HFFc6 (cell line): ENCODE measurements at regions not wholly inside any gene's neighbourhood (a gene's known extent, or its start where the extent isn't known, plus 50 kb on each side); places are given as distances from the start of the nearest gene placed in this dataset.
A peak's percentile ranks its signal among the peaks of the same experiment; 100 is the strongest.

Source experiments
- DNase-seq: peaks from one replicate; pipeline ENCODE4 v3.0.0-alpha.2; 2018
- H3K27ac Mint-ChIP-seq: 2 replicates; pipeline ENCODE4 v1.8.0; 2020; ENCODE audit warnings: mild to moderate bottlenecking, mixed read lengths
- H3K27me3 Mint-ChIP-seq: 2 replicates; pipeline ENCODE4 v1.8.0; 2021; ENCODE audit warnings: mild to moderate bottlenecking, moderate library complexity, mixed read lengths; ENCODE audit not compliant: insufficient read depth
- H3K36me3 Mint-ChIP-seq: 2 replicates; pipeline ENCODE4 v1.8.0; 2021; ENCODE audit warnings: low read depth, mixed read lengths
- H3K4me1 Mint-ChIP-seq: 2 replicates; pipeline ENCODE4 v1.8.0; 2020; ENCODE audit warnings: low read depth, mixed read lengths
- H3K4me3 Mint-ChIP-seq: 2 replicates; pipeline ENCODE4 v1.8.0; 2020; ENCODE audit warnings: mild to moderate bottlenecking, moderate library complexity, mixed read lengths
- H3K9me3 Mint-ChIP-seq: 2 replicates; pipeline ENCODE4 v1.8.0; 2020; ENCODE audit warnings: mild to moderate bottlenecking, mixed read lengths
- TF ChIP-seq, protein P1 (sequence below): fragments of 200-600 bp; sonication (generic); IDR thresholded peaks from 2 replicates; pipeline ENCODE4 v1.5.0; 2021; ENCODE audit warnings: antibody characterized with exemption, mild to moderate bottlenecking

DNA sequence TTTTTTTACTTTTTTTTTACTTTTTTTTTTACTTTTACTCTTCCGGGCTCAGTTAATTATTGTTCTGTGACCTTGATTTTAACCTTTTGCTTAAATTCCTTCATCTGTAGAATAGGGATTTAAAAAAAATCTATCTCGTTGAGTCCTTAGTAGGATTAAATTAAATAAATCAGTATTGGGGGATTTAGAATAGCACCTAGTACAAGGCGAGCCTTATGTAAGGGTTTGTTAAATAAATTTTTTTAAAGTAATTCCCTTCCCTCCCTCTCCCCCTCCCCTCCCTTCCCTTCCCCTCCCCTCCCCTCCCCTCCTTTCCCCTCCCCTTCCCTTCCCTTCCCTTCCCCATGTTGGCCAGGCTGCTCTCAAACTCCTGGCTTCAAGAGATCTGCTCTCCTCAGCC is 287.2 kb upstream of the KCNH8 start:
- no peak for DNase-seq
- no peaks in the 10 kb centered on the region for H3K27me3 Mint-ChIP-seq
- H3K4me1 Mint-ChIP-seq, result no peaks in the 10 kb centered on the region
- H3K27ac Mint-ChIP-seq, result no peak overlapping the region
- TF ChIP-seq, protein P1, sequence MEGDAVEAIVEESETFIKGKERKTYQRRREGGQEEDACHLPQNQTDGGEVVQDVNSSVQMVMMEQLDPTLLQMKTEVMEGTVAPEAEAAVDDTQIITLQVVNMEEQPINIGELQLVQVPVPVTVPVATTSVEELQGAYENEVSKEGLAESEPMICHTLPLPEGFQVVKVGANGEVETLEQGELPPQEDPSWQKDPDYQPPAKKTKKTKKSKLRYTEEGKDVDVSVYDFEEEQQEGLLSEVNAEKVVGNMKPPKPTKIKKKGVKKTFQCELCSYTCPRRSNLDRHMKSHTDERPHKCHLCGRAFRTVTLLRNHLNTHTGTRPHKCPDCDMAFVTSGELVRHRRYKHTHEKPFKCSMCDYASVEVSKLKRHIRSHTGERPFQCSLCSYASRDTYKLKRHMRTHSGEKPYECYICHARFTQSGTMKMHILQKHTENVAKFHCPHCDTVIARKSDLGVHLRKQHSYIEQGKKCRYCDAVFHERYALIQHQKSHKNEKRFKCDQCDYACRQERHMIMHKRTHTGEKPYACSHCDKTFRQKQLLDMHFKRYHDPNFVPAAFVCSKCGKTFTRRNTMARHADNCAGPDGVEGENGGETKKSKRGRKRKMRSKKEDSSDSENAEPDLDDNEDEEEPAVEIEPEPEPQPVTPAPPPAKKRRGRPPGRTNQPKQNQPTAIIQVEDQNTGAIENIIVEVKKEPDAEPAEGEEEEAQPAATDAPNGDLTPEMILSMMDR, result no peak
- H3K9me3 Mint-ChIP-seq, result peaks cover 32% of the 10 kb centered on the region
- H3K4me3 Mint-ChIP-seq, result no peak overlapping the region
- no peaks in the 10 kb centered on the region for H3K36me3 Mint-ChIP-seq

DNA sequence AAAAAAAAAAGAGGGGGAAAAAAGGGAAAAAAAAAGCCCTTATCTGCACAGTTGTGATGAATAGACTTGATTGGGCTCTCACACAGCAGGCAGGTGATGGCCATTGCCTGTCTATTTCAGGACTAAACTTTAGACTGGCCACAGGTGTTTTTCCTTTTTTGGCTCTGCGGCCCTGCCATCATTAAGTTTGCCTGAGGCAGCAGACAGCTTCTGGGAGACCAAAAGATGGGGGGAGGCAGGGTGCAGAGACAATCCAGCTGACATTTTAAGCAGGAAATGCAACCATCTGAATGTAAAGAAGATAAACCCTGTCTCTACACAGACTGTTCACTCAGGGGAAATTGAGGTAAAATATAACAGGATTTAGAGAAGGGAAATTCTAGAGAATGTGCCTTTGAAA is 295.0 kb upstream of the KCNH8 start:
- no peak overlapping the region for H3K4me3 Mint-ChIP-seq
- peaks cover 43% of the 10 kb centered on the region for H3K9me3 Mint-ChIP-seq
- H3K27me3 Mint-ChIP-seq, result no peaks in the 10 kb centered on the region
- no peak overlapping the region for H3K27ac Mint-ChIP-seq
- TF ChIP-seq, protein P1, result no peak
- H3K36me3 Mint-ChIP-seq, result no peaks in the 10 kb centered on the region
- DNase-seq, result no peak
- H3K4me1 Mint-ChIP-seq, result no peaks in the 10 kb centered on the region

DNA sequence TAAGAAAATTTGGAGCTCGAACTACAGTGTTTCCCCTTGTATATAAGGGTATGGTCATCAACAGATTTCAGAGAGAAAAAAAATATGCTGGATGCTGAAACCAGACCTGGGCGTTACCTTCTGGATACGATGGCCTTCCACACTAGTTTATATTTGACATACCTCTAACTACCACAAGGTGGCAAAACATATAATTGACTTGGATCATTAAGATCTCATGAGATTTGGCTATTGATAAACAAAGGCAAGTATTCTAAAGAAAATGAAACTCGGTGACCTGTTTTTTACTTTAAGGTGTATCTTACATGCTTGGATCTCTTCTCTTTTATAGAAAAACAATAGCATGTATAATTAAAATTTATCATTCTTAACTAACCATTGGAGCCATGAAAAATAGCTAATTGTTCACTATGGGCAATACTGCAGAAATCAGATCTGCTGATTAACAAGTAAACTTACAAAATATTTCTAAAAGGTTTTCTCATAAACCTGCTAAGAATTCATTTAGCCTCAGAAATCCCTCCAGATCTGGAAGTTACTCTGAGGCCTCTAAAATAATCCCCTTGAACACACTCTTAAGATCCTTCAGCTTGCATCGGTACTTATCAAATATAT is 300.6 kb upstream of the KCNH8 start:
- TF ChIP-seq, protein P1, result peak; percentile 27
- no peaks in the 10 kb centered on the region for H3K4me1 Mint-ChIP-seq
- H3K36me3 Mint-ChIP-seq, result no peaks in the 10 kb centered on the region
- DNase-seq, result no peak
- no peak overlapping the region for H3K4me3 Mint-ChIP-seq
- peaks cover 36% of the 10 kb centered on the region for H3K9me3 Mint-ChIP-seq
- no peaks in the 10 kb centered on the region for H3K27me3 Mint-ChIP-seq
- H3K27ac Mint-ChIP-seq, result no peak overlapping the region

DNA sequence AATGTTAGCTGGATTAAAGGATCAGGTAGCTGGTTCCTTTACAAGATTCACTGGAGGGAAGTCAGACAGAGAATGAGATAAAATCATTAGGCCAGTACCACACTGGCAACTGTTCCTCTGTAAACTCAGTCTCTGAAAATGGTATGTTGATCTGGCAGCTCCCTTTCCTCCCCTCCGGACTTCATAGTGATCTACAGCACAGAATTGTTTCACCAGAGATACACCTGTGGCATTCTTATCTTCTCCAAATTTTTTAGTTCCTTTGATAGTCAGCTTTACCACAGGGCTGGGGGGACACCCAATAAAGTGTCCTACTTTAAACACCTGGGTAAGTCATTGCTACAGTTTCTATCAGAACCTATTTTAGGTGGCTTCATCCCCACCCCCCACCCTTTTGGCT is 304.3 kb upstream of the KCNH8 start:
- no peak for DNase-seq
- no peaks in the 10 kb centered on the region for H3K27me3 Mint-ChIP-seq
- no peaks in the 10 kb centered on the region for H3K36me3 Mint-ChIP-seq
- H3K4me3 Mint-ChIP-seq, result no peak overlapping the region
- H3K27ac Mint-ChIP-seq, result no peak overlapping the region
- peaks cover 24% of the 10 kb centered on the region for H3K9me3 Mint-ChIP-seq
- TF ChIP-seq, protein P1, result no peak
- H3K4me1 Mint-ChIP-seq, result no peaks in the 10 kb centered on the region

DNA sequence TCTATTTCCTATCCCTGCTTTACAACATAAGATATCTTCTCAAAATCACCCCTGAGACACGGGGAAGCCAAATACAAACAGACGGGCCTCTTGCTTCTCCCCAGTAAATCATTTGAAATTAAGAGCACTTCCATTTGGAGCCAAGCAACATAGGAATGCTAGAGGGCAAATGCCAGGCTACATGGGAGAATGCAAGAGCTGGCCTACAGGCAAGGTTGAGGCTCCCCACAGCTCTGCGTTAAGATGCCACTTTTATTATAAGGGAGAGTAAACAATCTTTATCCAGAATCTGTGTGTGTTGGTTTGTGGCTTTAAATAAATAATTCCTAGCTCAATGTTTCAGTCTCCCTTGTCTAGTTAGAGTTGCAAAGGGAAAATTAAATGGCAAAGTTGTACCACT is 305.1 kb upstream of the KCNH8 start:
- Mint-ChIP-seq H3K36me3 (no peaks in the 10 kb centered on the region), H3K9me3 (peaks cover 32% of the 10 kb centered on the region), H3K27me3 (no peaks in the 10 kb centered on the region), H3K4me3 (no peak overlapping the region), H3K27ac (no peak overlapping the region), H3K4me1 (no peaks in the 10 kb centered on the region)
- no peak for DNase-seq
- TF ChIP-seq, protein P1, result no peak
